Smooth muscle cell (in vitro differentiated cells): ENCODE measurements at regions not wholly inside any gene's neighbourhood (a gene's known extent, or its start where the extent isn't known, plus 50 kb on each side); places are given as distances from the start of the nearest gene placed in this dataset.

Experiments used
- DNase-seq: peaks from one replicate; lab custom pipeline; 2025; ENCODE audit not compliant: unreplicated experiment; lab: John Stamatoyannopoulos, UW
- H2AFZ ChIP-seq: fragments of 200-600 bp; sonication (generic); 2 replicates; pipeline ENCODE4 v1.6.0; 2016; ENCODE audit warnings: antibody characterized with exemption, low read depth, mild to moderate bottlenecking
- H3F3A ChIP-seq: fragments of 200-600 bp; sonication (generic); 2 replicates; pipeline ENCODE4 v1.6.0; 2017; ENCODE audit warnings: antibody characterized with exemption, low read depth
- H3K27ac ChIP-seq: fragments of 200-600 bp; sonication (generic); 2 replicates; pipeline ENCODE4 v1.5.1; 2016; ENCODE audit warnings: low read depth, mild to moderate bottlenecking
- H3K27me3 ChIP-seq: fragments of 200-600 bp; sonication (generic); 2 replicates; pipeline ENCODE4 v1.6.1; 2016; ENCODE audit warnings: low read depth, mild to moderate bottlenecking
- H3K36me3 ChIP-seq: fragments of 200-600 bp; sonication (generic); 2 replicates; pipeline ENCODE4 v1.5.1; 2016; ENCODE audit warnings: low read depth
- H3K4me1 ChIP-seq: fragments of 200-600 bp; sonication (generic); 2 replicates; pipeline ENCODE4 v1.5.1; 2016; ENCODE audit warnings: low read depth
- H3K4me2 ChIP-seq: fragments of 200-600 bp; sonication (generic); 2 replicates; pipeline ENCODE4 v1.6.0; 2016; ENCODE audit warnings: mild to moderate bottlenecking
- H3K4me3 ChIP-seq: fragments of 200-600 bp; sonication (generic); 2 replicates; pipeline ENCODE4 v1.5.1; 2016; ENCODE audit warnings: mild to moderate bottlenecking
- H3K79me2 ChIP-seq: fragments of 200-600 bp; sonication (generic); 2 replicates; pipeline ENCODE4 v1.6.0; 2016; ENCODE audit warnings: low read depth, mild to moderate bottlenecking
- H3K9ac ChIP-seq: fragments of 200-600 bp; sonication (generic); 2 replicates; pipeline ENCODE4 v1.6.0; 2016; ENCODE audit warnings: low read depth
- H3K9me3 ChIP-seq: fragments of 200-600 bp; sonication (generic); replicated peaks from 2 replicates; pipeline ENCODE4 v1.5.1; 2016; ENCODE audit warnings: low read depth
- H4K20me1 ChIP-seq: fragments of 200-600 bp; sonication (generic); 2 replicates; pipeline ENCODE4 v1.6.0; 2016; ENCODE audit warnings: low read depth
- WGBS: methylation state at CpG from one replicate; pipeline ENCODE4 v1.1.7; 2016; ENCODE audit warnings: low lambda C conversion rate; 5-methylcytosine and 5-hydroxymethylcytosine counted together
- TF ChIP-seq, protein P1 (sequence below): fragments of 200-600 bp; sonication (generic); IDR thresholded peaks from 2 replicates; pipeline ENCODE4 v1.5.1; 2017; ENCODE audit warnings: borderline replicate concordance, mild to moderate bottlenecking, antibody characterized with exemption; ENCODE audit not compliant: insufficient read depth, poor library complexity, severe bottlenecking

DNA sequence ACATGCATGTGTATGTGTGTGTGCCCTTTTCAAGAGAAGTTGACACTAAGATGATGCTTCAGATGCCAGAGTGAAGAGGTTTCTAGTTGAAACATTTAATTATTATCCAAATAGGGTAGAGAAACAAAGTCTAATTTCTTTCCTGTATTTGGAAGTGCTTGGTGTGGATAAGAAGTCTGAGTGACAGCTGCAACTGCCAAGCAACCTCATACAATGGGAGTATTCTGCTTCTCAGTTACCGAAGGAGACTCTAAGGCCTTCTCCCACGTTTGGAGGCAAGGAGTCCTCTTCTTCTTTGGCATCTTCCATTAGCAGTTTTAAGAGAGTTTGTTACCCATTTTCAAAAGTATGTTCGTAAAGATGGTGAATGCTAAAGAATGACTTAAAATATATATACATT lies 82.4 kb downstream of the HDGFL1 start:
- no peak overlapping the region for H3K9ac ChIP-seq
- H3K79me2 ChIP-seq = no peaks in the 10 kb centered on the region
- no peaks in the 10 kb centered on the region for H3F3A ChIP-seq
- no peak overlapping the region for H3K27ac ChIP-seq
- DNase-seq = no peak
- H3K4me1 ChIP-seq = no peaks in the 10 kb centered on the region
- H3K36me3 ChIP-seq = no peaks in the 10 kb centered on the region
- no peaks in the 10 kb centered on the region for H3K27me3 ChIP-seq
- no peaks in the 10 kb centered on the region for H4K20me1 ChIP-seq
- TF ChIP-seq, protein P1, sequence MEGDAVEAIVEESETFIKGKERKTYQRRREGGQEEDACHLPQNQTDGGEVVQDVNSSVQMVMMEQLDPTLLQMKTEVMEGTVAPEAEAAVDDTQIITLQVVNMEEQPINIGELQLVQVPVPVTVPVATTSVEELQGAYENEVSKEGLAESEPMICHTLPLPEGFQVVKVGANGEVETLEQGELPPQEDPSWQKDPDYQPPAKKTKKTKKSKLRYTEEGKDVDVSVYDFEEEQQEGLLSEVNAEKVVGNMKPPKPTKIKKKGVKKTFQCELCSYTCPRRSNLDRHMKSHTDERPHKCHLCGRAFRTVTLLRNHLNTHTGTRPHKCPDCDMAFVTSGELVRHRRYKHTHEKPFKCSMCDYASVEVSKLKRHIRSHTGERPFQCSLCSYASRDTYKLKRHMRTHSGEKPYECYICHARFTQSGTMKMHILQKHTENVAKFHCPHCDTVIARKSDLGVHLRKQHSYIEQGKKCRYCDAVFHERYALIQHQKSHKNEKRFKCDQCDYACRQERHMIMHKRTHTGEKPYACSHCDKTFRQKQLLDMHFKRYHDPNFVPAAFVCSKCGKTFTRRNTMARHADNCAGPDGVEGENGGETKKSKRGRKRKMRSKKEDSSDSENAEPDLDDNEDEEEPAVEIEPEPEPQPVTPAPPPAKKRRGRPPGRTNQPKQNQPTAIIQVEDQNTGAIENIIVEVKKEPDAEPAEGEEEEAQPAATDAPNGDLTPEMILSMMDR = no peak
- no peak overlapping the region for H2AFZ ChIP-seq
- 90% methylated on average over 3 of the region's 3 CpGs for WGBS
- H3K4me2 ChIP-seq = no peak overlapping the region
- H3K4me3 ChIP-seq = no peak overlapping the region
- no peaks in the 10 kb centered on the region for H3K9me3 ChIP-seq

DNA sequence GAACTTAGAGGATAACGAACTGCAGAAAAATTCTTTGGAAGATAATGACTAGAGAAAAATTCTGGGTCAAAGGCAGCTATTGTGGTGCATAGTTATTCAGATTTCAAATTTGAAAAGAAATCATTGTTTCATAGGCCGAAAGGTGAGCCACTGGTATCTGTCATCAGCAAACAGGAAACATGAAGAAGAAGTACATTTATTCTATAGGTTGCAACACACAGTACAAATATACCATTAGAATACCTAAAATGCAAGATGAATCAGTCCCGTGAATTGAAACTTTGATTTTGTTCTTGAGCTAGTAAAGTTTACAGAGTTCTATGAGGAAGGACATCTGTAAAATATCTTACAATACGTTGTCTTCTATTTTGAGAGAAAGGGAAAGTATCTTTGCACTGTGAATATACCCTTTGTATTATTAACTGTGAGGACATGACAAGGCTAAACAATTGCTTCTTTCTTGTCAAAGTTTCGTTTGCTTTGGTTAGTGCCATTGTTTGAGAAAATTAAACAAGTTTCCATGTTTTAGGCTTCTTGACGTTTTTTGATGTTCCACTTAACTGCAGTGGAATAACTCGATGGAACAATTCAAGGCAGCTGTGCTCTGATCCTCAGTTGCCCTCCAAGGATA lies 84.7 kb downstream of the HDGFL1 start:
- Histone ChIP-seq H3K4me1 (no peaks in the 10 kb centered on the region), H3K36me3 (no peaks in the 10 kb centered on the region), H2AFZ (no peak overlapping the region), H3K9ac (no peak overlapping the region), H3K4me3 (no peak overlapping the region), H3F3A (no peaks in the 10 kb centered on the region), H4K20me1 (no peaks in the 10 kb centered on the region), H3K9me3 (no peaks in the 10 kb centered on the region), H3K27me3 (no peaks in the 10 kb centered on the region), H3K4me2 (no peak overlapping the region), H3K79me2 (no peaks in the 10 kb centered on the region), H3K27ac (no peak overlapping the region)
- TF ChIP-seq, protein P1 = no peak
- WGBS = 87% methylated on average over 7 of the region's 7 CpGs
- DNase-seq = no peak

DNA sequence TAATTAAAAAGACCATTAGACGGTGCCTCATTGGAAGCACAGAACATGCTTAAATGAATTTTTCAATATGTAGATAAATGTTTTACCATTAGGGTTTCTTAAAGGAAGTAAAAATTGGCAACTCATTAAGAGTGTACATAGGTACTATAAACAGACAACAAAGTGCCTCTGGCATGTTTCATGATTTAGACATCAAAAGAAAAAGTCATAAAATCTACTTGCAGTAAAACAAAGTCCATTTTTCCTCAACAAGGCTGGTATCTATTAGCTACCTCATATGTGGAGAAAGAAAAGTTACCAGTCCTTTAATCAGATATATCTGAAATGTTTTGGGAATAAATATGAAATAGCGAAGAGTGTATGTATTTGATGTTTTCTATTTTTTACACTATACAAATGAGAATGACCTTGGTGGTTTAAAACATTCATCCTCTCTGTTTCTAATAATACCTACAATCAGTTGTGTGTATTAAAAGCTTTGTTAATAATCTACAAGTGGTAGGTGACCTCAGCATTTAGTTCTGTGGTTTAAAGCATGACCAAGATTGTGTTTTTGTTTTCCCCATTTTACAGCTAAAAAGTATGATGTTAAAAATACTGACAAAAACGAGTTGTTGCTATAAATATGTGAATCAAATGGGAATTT lies 87.5 kb downstream of the HDGFL1 start:
- no peaks in the 10 kb centered on the region for H3K27me3 ChIP-seq
- 83% methylated on average over 3 of the region's 3 CpGs for WGBS
- H3K9ac ChIP-seq = no peak overlapping the region
- H3K9me3 ChIP-seq = no peaks in the 10 kb centered on the region
- no peaks in the 10 kb centered on the region for H3F3A ChIP-seq
- no peak overlapping the region for H3K27ac ChIP-seq
- no peak overlapping the region for H2AFZ ChIP-seq
- H3K36me3 ChIP-seq = no peaks in the 10 kb centered on the region
- H3K79me2 ChIP-seq = no peaks in the 10 kb centered on the region
- H3K4me1 ChIP-seq = no peaks in the 10 kb centered on the region
- no peak for DNase-seq
- no peak overlapping the region for H3K4me3 ChIP-seq
- TF ChIP-seq, protein P1 = no peak
- no peaks in the 10 kb centered on the region for H4K20me1 ChIP-seq
- no peak overlapping the region for H3K4me2 ChIP-seq
